ENCODE measurements at regions not wholly inside any gene's neighbourhood (a gene's known extent, or its start where the extent isn't known, plus 50 kb on each side); places are given as distances from the start of the nearest gene placed in this dataset.

DNA sequence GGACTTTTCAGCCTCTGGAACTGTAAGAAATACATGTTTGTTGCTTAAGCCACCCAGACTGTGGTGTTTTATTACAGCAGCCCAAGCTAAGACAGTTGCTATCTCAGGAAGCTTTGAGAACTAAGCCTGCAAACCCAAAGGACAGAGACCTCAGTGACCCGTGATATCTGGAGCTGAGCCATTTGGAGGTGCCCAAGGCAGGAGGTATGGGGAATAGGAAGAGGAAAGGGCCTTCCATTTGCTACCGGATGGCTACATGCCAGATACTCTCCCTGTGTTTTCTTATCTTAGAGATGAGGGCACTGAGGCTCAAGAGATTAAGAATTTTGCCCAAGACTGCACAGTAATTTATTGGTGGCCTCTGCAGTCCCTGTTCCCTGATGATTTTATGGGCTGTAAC lies 622.1 kb upstream of the CDH5 start:
- TF ChIP-seq, protein P1, sequence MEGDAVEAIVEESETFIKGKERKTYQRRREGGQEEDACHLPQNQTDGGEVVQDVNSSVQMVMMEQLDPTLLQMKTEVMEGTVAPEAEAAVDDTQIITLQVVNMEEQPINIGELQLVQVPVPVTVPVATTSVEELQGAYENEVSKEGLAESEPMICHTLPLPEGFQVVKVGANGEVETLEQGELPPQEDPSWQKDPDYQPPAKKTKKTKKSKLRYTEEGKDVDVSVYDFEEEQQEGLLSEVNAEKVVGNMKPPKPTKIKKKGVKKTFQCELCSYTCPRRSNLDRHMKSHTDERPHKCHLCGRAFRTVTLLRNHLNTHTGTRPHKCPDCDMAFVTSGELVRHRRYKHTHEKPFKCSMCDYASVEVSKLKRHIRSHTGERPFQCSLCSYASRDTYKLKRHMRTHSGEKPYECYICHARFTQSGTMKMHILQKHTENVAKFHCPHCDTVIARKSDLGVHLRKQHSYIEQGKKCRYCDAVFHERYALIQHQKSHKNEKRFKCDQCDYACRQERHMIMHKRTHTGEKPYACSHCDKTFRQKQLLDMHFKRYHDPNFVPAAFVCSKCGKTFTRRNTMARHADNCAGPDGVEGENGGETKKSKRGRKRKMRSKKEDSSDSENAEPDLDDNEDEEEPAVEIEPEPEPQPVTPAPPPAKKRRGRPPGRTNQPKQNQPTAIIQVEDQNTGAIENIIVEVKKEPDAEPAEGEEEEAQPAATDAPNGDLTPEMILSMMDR (conservative IDR thresholded peaks at IDR 0.05 in 1 of 2, IDR thresholded peaks at IDR 0.05 in 1 of 2; ENCODE audit: low read depth in 1 of 2, low read length in 2 of 2): no peak
- TF ChIP-seq EZH2 (IDR thresholded peaks at IDR 0.05; ENCODE audit: low read length, missing control alignments): no peak
